SK-N-SH (cell line): ENCODE measurements at regions not wholly inside any gene's neighbourhood (a gene's known extent, or its start where the extent isn't known, plus 50 kb on each side); places are given as distances from the start of the nearest gene placed in this dataset.
"Not testable (repeated sequence)": the region's sequence is repeated elsewhere in the genome, so short reads cannot be mapped to it uniquely, and the experiment has no call there.

Source experiments
- CTCF ChIA-PET: fragments of 300-600, 350-600 bp; formaldehyde crosslinking; extraction: SDS; loops from one replicate; lab custom pipeline; 2021; lab: Yijun Ruan, JAX
- POLR2A ChIA-PET: fragments of 350-600 bp; sonication (Branson Sonifier 250); formaldehyde crosslinking; extraction: SDS; loops from one replicate; lab custom pipeline; 2020; ENCODE audit warnings: antibody characterized with exemption, inconsistent platforms; lab: Yijun Ruan, JAX
- DNase-seq: peaks from one replicate; pipeline ENCODE4 v3.0.0; 2012
- H2AFZ ChIP-seq: fragments of 200-600 bp; sonication (generic); 2 replicates; pipeline ENCODE4 v1.8.1; 2016; ENCODE audit warnings: antibody characterized with exemption, mild to moderate bottlenecking, low read depth
- H3F3A ChIP-seq: fragments of 200-600 bp; sonication (generic); replicated peaks from 2 replicates; pipeline ENCODE3; 2016; ENCODE audit warnings: antibody characterized with exemption, mild to moderate bottlenecking; ENCODE audit not compliant: insufficient read depth
- H3K27ac ChIP-seq, 2 experiments: fragments of 200-500 bp in 1 of 2; fragments of 200-600 bp in 1 of 2; sonication (Bioruptor generic) in 1 of 2; sonication (generic), shearing (Covaris generic) in 1 of 2; 2 replicates each; pipeline versions ENCODE4 v1.5.1 to v1.6.1; 2014 to 2016; ENCODE audit warnings: low read depth in 2 of 2, inconsistent platforms in 1 of 2, low read length in 1 of 2, mild to moderate bottlenecking in 1 of 2, mixed read lengths in 1 of 2
- H3K27me3 ChIP-seq: fragments of 200-600 bp; sonication (generic), shearing (Covaris generic); 2 replicates; pipeline ENCODE4 v1.6.1; 2016; ENCODE audit warnings: mixed run types; ENCODE audit not compliant: insufficient read depth
- H3K36me3 ChIP-seq, 2 experiments: fragments of 200-500 bp in 1 of 2; fragments of 200-600 bp in 1 of 2; sonication (Bioruptor generic) in 1 of 2; sonication (generic) in 1 of 2; replicated peaks in 1 of 2; 2 replicates each; pipeline versions ENCODE3 to v1.5.1; 2014 to 2016; ENCODE audit warnings: low read length in 1 of 2, mild to moderate bottlenecking in 1 of 2; ENCODE audit not compliant: insufficient read depth in 2 of 2, control insufficient read depth in 1 of 2
- H3K4me1 ChIP-seq, 2 experiments: fragments of 200-500 bp in 1 of 2; fragments of 200-600 bp in 1 of 2; sonication (Bioruptor generic) in 1 of 2; sonication (generic), shearing (Covaris generic) in 1 of 2; 2 replicates each; pipeline versions ENCODE4 v1.5.1 to v1.6.1; 2014 to 2016; ENCODE audit warnings: low read depth in 1 of 2, low read length in 1 of 2, mixed run types in 1 of 2; ENCODE audit not compliant: insufficient read depth in 2 of 2, control insufficient read depth in 1 of 2
- H3K4me2 ChIP-seq: fragments of 200-600 bp; sonication (generic), shearing (Covaris generic); 2 replicates; pipeline ENCODE4 v1.6.1; 2017; ENCODE audit warnings: mixed run types
- H3K4me3 ChIP-seq, 2 experiments: fragments of 200-500 bp in 1 of 2; fragments of 200-600 bp in 1 of 2; sonication (Bioruptor generic) in 1 of 2; sonication (generic), shearing (Covaris generic) in 1 of 2; 2 replicates each; pipeline versions ENCODE4 v1.5.1 to v1.8.1; 2014 to 2016; ENCODE audit warnings: low read depth in 2 of 2, inconsistent platforms in 1 of 2, low read length in 1 of 2, mild to moderate bottlenecking in 1 of 2, mixed read lengths in 1 of 2, moderate library complexity in 1 of 2
- H3K79me2 ChIP-seq: fragments of 200-600 bp; sonication (generic); 2 replicates; pipeline ENCODE4 v1.8.1; 2017; ENCODE audit warnings: mild to moderate bottlenecking; ENCODE audit not compliant: insufficient read depth
- H3K9ac ChIP-seq: fragments of 200-600 bp; sonication (generic); 2 replicates; pipeline ENCODE4 v1.6.1; 2017; ENCODE audit warnings: mixed run types
- H3K9me2 ChIP-seq: fragments of 200-600 bp; sonication (generic); 2 replicates; pipeline ENCODE4 v1.6.1; 2017; ENCODE audit warnings: mixed run types
- H3K9me3 ChIP-seq: fragments of 200-600 bp; sonication (generic); 2 replicates; pipeline ENCODE4 v1.6.1; 2017; ENCODE audit warnings: mixed run types, mild to moderate bottlenecking, moderate library complexity
- H4K20me1 ChIP-seq: fragments of 200-600 bp; sonication (generic); 2 replicates; pipeline ENCODE4 v1.6.1; 2017; ENCODE audit warnings: mild to moderate bottlenecking, mixed run types; ENCODE audit not compliant: insufficient read depth
- CHD2 ChIP-seq: fragments of 150-350 bp; IDR thresholded peaks from 2 replicates; pipeline ENCODE4 v1.6.1; 2018; ENCODE audit warnings: low read length; ENCODE audit not compliant: partially characterized antibody
- CTCF ChIP-seq: fragments of 200-600 bp; sonication (generic); IDR thresholded peaks from 2 replicates; pipeline ENCODE4 v1.6.1; 2017; ENCODE audit warnings: antibody characterized with exemption, mild to moderate bottlenecking, moderate library complexity
- EZH2phosphoT487 ChIP-seq: fragments of 200-600 bp; sonication (generic); IDR thresholded peaks from 2 replicates; pipeline ENCODE4 v1.6.1; 2017; ENCODE audit warnings: low read depth, mixed run types, mild to moderate bottlenecking, antibody characterized with exemption, moderate library complexity, borderline replicate concordance
- FOSL2 ChIP-seq: IDR thresholded peaks from 2 replicates; pipeline ENCODE4 v1.4.0; 2012; ENCODE audit warnings: low read depth, mild to moderate bottlenecking, moderate library complexity, borderline replicate concordance
- FOXM1 ChIP-seq: IDR thresholded peaks from 2 replicates; pipeline ENCODE4 v1.4.0; 2012; ENCODE audit warnings: low read depth, mild to moderate bottlenecking
- GABPA ChIP-seq: IDR thresholded peaks from 2 replicates; pipeline ENCODE4 v1.4.0; 2012; ENCODE audit warnings: low read depth, mild to moderate bottlenecking
- GATA2 ChIP-seq: sonication (generic); formaldehyde crosslinking; IDR thresholded peaks from 2 replicates; pipeline ENCODE4 v1.5.0; 2020; ENCODE audit warnings: mild to moderate bottlenecking, missing genetic modification reagents
- MAX ChIP-seq: IDR thresholded peaks from 2 replicates; pipeline ENCODE4 v1.4.0; 2012; ENCODE audit warnings: low read depth
- NFIC ChIP-seq: IDR thresholded peaks from 2 replicates; pipeline ENCODE4 v1.4.0; 2012; ENCODE audit warnings: borderline replicate concordance
- RFX5 ChIP-seq: IDR thresholded peaks from 2 replicates; pipeline ENCODE4 v1.6.1; 2012; ENCODE audit warnings: mild to moderate bottlenecking, improper control_type of control experiment, low read length
- SIN3A ChIP-seq: IDR thresholded peaks from 2 replicates; pipeline ENCODE4 v1.6.1; 2012; ENCODE audit warnings: low read depth, mild to moderate bottlenecking, low read length, moderate library complexity, borderline replicate concordance
- TAF1 ChIP-seq: IDR thresholded peaks from 2 replicates; pipeline ENCODE4 v1.6.1; 2012; ENCODE audit warnings: low read depth, mild to moderate bottlenecking, low read length, moderate library complexity, borderline replicate concordance
- TCF12 ChIP-seq: IDR thresholded peaks from 2 replicates; pipeline ENCODE4 v1.4.0; 2012
- WGBS: methylation state at CpG from one replicate; pipeline ENCODE4 v1.1.6; 2017; ENCODE audit warnings: low lambda C conversion rate; 5-methylcytosine and 5-hydroxymethylcytosine counted together

- H3K27ac ChIP-seq, result no peak overlapping the region
- no peak overlapping the region for H3K4me3 ChIP-seq
- WGBS, result 85% methylated on average over 14 of the region's 17 CpGs
- no peak overlapping the region for H3K4me2 ChIP-seq
- H3K9ac ChIP-seq, result no peak overlapping the region
- no peaks in the 10 kb centered on the region; the same call in 1 of the 2 replicates for H3K27me3 ChIP-seq
- no peak overlapping the region for H2AFZ ChIP-seq
- H3K36me3 ChIP-seq, result no peaks in the 10 kb centered on the region
- H4K20me1 ChIP-seq, result no peaks in the 10 kb centered on the region
- CTCF ChIA-PET, result no interaction called here
- DNase-seq, result no peak
- H3F3A ChIP-seq, result no peaks in the 10 kb centered on the region
- POLR2A ChIA-PET, result no interaction called here
- peaks cover 0 to 3% of the 10 kb centered on the region in 2 experiments; a peak in 1 of 4 replicates for H3K4me1 ChIP-seq
- no peaks in the 10 kb centered on the region for H3K79me2 ChIP-seq
- no peak for TF ChIP-seq CHD2
- no peak for TF ChIP-seq TAF1
- no peak for TF ChIP-seq FOSL2
- TF ChIP-seq NFIC, result no peak
- TF ChIP-seq GATA2 (CRISPR knock-in tag), result no peak
- no peaks in the 10 kb centered on the region for H3K9me2 ChIP-seq
- H3K9me3 ChIP-seq, result no peaks in the 10 kb centered on the region
Measured at GRCh38 chr2:109675666-109676345, 61.6 kb downstream of the SOWAHC start.

GRCh38 chr2:109676346-109676902 lies 62.3 kb downstream of the SOWAHC start:
- no peak overlapping the region for H3K4me3 ChIP-seq
- H2AFZ ChIP-seq, result no peak overlapping the region
- H3K9me2 ChIP-seq, result no peaks in the 10 kb centered on the region
- CTCF ChIA-PET, result no interaction called here
- no peaks in the 10 kb centered on the region for H3F3A ChIP-seq
- no peak overlapping the region for H3K9ac ChIP-seq
- DNase-seq, result no peak
- H3K9me3 ChIP-seq, result no peaks in the 10 kb centered on the region
- peaks cover 0 to 3% of the 10 kb centered on the region in 2 experiments; a peak in 1 of 4 replicates for H3K4me1 ChIP-seq
- no peaks in the 10 kb centered on the region; the same call in 1 of the 2 replicates for H3K27me3 ChIP-seq
- H3K4me2 ChIP-seq, result no peak overlapping the region
- no peaks in the 10 kb centered on the region for H3K36me3 ChIP-seq
- no peaks in the 10 kb centered on the region for H4K20me1 ChIP-seq
- TF ChIP-seq CTCF (no peak), SIN3A (no peak), RFX5 (no peak), GABPA (no peak), MAX (no peak), FOSL2 (no peak), TCF12 (no peak), EZH2phosphoT487 (no peak), FOXM1 (no peak)
- no peaks in the 10 kb centered on the region for H3K79me2 ChIP-seq
- WGBS, result 76% methylated on average over 7 of the region's 7 CpGs
- POLR2A ChIA-PET, result no interaction called here
- H3K27ac ChIP-seq, result no peak overlapping the region

- POLR2A ChIA-PET, H3K4me1 ChIP-seq, H3F3A ChIP-seq, H3K79me2 ChIP-seq, H3K4me2 ChIP-seq, H3K27ac ChIP-seq, H3K9me3 ChIP-seq, CTCF ChIA-PET, H2AFZ ChIP-seq, H4K20me1 ChIP-seq, H3K9ac ChIP-seq, H3K27me3 ChIP-seq, DNase-seq, H3K4me3 ChIP-seq, H3K36me3 ChIP-seq, H3K9me2 ChIP-seq: not testable (repeated sequence)
- 73% methylated on average over 7 of the region's 7 CpGs for WGBS
Measured at GRCh38 chr2:109677121-109677731, 63.1 kb downstream of the SOWAHC start.
